OCI-LY1 (cell line): ENCODE measurements at regions not wholly inside any gene's neighbourhood (a gene's known extent, or its start where the extent isn't known, plus 50 kb on each side); places are given as distances from the start of the nearest gene placed in this dataset.

Experiments
- CTCF ChIP-seq: fragments of 200-600 bp; sonication (generic), shearing (Covaris generic); IDR thresholded peaks from 2 replicates; pipeline ENCODE4 v1.5.1; 2017; ENCODE audit warnings: mild to moderate bottlenecking, antibody characterized with exemption, low read length, moderate library complexity, mixed read lengths
- EZH2 ChIP-seq: fragments of 200-600 bp; sonication (generic), shearing (Covaris generic); IDR thresholded peaks from 2 replicates; pipeline ENCODE4 v1.8.0; 2017; ENCODE audit warnings: borderline replicate concordance, mixed run types, mild to moderate bottlenecking, antibody characterized with exemption, low read length, moderate library complexity, mixed read lengths

- no peak for TF ChIP-seq CTCF
- TF ChIP-seq EZH2 = no peak
Observed at GRCh38 chr15:60243769-60244168, 154.0 kb downstream of the ANXA2 start.
